SHP77 treated with DMSO at 0.1 percent for 48 hours (cell line): ENCODE measurements at regions not wholly inside any gene's neighbourhood (a gene's known extent, or its start where the extent isn't known, plus 50 kb on each side); places are given as distances from the start of the nearest gene placed in this dataset.

Source experiments
- DNase-seq: peaks from one replicate; lab custom pipeline; 2025; lab: John Stamatoyannopoulos, UW

- DNase-seq, result no peak
Measured at GRCh38 chr21:25024639-25025038, 582.6 kb downstream of the MRPL39 start.

DNA sequence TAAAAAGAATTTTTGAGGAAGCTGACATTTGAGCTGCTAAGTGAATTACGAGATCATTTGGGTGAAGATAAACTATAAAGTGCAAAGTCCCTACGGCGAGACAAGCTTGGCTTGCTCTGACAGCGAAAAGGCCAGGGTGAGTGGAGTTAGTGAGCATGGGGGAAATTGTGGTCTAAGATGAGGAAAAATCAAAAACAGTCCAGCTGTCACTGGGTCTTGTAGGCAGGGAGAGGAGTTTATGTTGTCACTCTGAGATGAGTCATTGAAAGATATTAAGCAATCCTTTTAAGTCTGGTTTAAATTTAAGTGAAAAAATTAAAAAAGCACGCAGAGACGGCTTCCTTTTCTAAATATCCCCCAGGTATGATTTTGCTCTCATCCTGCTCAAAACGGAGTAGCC, 601.9 kb downstream of the MRPL39 start:
- no peak for DNase-seq

- DNase-seq, result no peak
Measured at GRCh38 chr21:25002676-25003075, 604.6 kb downstream of the MRPL39 start.

- no peak for DNase-seq
Measured at GRCh38 chr21:24995216-24995615, 612.1 kb downstream of the MRPL39 start.

DNA sequence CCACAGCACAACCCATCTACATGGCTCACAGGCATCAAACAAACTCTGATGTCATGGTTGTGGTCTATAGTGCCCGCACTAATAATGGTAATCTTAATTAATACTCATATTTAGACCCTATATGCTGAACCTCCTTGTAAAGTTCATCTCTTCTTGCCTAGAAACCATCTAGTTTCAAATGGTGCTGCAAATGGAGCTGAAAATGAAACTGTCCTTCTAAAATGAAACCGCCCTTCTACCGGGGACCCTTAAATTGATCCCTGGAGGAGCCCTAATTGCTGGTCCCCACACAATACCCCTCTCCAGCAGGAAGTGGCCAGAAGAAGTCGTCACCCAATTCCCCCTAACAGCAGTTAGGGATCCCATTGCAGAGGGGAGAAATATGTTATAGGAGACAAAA, 612.6 kb downstream of the MRPL39 start:
- no peak for DNase-seq

DNA sequence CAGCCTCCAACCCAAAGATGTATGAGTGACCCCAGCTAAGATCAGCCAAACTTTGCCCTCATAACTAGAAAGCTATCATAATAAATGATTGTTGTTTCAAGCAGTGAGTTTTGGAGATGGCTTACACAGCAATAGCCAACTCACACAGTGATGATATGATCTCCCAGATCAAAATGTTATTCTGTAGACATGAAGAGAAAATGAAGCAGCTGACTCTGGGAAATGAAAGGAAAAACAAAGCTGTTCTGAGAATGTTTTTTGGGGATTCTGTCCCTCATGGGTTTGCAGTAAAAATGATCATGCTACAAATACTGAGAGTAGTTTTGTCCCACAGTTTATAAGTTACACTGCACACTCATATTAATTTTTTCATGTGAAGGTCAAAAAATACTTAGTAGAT, 617.8 kb downstream of the MRPL39 start:
- no peak for DNase-seq

- no peak for DNase-seq
Measured at GRCh38 chr21:24988941-24989340, 618.3 kb downstream of the MRPL39 start.

GRCh38 chr21:24976238-24976637, 631.0 kb downstream of the MRPL39 start:
- no peak for DNase-seq

DNA sequence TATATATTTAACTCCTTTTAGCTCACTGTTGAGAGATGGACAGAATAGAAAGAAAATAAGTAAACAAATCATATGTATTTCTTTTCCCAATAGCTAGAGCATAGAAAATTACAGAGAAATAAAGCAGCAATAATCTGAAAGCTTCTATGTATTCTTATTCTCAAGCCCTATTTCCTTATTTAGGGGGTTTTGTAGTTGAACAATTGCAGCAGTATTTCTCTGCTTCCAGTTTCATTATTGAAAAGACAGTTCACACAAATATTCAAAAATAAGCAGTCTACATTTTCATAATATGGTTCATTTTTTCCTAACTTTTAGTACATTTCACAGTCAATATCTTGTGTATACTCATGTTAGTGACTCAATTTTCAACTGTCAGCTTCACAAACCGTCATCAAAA, 638.2 kb downstream of the MRPL39 start:
- DNase-seq, result no peak

- DNase-seq, result no peak
Measured at GRCh38 chr21:24955275-24955961, 651.9 kb downstream of the MRPL39 start.

DNA sequence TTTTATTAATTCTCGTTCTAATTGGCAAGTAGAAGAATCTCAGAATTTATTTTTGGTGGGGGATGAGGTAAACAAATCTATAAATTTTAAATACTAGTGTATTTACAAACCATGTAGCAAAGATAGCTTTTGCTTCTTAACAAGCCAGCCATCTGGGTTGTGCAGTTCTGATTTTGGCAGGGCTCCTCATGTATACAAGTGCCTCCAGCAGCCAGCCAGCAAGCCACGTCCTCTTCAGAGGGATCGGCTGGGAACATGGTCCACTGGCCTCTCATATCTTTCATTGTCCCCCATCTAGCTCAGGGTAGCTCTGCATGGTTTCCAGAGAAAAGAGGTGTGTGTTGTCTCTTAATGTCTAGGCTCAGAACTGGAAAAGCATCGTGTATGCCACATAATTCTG, 659.1 kb downstream of the MRPL39 start:
- DNase-seq, result no peak

DNA sequence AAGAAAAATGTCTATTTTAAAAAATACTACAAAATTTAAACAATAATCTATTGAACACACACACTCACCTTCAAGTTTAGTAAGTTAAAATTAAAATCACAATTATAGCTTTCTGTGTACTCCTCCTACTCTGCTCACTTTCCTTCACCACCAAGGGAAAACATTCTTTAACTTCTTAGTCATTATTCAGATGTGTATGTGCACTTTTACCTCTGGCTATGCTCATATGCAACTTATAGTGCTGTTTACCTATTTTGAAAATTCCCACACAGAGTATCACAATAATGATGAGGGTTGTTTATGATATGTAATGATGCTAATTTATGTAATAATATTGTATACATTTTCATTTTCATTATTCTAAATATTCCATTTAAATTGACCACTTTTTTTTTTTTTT, 661.4 kb downstream of the MRPL39 start:
- no peak for DNase-seq

DNA sequence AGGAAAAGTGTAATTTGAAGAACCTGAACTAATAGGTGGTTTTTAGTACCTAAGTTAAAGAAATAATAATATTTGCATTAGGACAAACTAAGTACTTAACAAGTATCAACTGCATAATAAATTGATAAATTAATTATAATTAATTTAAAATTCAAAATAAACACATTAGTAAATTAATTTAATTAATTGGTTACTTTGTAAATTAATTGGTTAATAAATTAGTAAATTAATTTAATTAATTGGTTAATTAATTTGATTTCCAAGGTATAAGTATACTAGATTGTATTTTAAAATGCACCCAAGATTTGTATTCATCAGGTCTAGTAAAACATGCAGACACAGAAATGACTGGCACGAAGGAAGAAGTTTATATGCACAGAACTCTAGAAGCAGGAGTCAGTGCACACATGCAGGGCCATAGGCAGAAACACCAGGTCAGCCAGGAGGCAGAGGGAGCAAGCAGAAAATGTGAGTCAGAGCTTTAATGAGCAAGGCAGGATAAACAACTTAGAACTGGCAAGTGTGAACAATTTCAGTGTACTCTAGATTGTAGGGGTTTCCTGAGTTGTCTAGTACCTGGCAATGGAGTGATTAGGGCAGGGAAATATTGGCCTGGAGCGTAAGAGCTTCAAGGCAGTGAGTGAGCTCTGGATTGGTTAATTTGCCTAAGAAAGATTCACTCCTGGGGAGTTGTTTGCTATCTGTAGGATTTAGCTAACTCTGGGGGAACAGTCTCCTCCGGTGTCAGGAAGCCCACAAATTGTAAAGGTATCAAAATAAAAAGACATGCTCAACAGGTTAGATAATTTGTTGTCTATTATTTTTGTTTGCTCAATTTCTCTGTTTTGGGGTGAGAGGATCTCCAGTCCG, 665.7 kb downstream of the MRPL39 start:
- no peak for DNase-seq

DNA sequence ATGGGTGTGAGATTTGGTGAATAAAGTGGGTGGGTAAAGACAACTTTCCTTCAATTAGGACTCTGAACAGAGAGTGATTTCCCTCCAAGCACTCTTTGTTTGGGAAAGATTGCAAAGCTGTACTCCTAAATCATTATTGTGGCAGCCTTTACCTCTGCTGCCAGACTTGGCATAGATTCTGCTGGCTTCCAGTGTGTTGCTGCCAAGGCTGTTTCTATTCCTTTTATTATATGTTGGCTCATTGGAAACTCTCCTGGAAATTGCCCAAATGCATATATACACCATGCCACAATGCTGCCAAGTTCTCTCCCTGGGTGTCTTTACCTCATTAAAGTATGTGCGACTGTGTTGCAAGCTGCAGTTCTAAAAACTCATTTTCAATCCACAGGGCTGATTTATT, 668.0 kb downstream of the MRPL39 start:
- DNase-seq, result no peak

- no peak for DNase-seq
Measured at GRCh38 chr21:24938573-24938972, 668.7 kb downstream of the MRPL39 start.

DNA sequence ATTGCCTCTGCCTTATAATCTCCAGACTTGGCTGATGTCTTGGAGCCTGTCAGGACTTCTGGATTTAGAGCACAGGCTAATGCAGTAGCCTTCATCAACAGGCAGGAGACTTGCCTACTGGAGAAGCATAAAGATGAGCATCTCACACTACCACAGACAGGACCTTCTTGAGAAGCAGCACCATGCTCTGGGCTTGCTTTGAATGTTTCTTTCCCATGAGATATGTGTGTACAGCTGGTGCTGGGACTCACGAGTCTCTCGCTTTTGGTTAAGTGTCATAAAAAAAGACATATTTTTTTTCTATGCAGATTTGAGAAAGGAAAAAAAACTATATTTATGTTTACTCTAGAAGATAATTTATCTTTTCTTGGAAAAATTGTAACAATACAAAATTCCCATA, 671.3 kb downstream of the MRPL39 start:
- no peak for DNase-seq

DNA sequence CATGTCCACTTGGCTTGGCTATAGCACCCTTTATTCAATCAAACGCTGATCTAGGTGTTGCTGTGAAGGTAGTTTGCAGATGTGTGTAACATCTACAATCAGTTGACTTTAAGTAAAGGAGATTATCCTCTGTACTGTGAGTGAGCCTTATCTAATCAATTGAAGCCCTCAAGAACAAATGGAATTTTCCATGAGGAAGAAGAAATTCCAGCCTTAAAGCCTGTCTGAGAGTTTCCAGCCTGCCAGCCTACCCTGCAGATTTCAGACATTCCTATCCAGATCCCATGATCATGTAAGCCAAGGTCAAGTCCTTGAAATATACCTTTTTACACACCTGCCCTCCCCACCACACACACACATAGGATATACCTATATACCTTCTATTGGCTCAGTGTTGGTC, 696.7 kb downstream of the MRPL39 start:
- DNase-seq, result no peak

- no peak for DNase-seq
Measured at GRCh38 chr21:24903994-24904635, 703.2 kb downstream of the MRPL39 start.

DNA sequence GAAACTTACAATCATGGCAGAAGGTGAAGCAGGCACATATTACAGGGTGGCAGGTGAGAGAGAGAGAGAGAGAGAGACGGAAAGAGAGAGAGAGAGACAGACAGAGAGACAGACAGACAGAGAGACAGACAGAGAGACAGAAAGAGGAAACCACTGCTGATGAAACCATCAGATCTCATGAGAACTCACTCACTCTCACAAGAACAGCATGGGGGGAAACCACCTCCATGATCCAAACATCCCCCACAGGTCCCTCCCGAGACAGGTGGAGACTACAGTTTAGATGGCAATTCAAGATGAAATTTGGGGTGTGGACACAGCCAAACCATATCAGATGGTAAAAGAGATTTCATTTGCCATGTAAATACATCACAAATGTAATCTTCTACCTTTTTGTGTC, 708.1 kb downstream of the MRPL39 start:
- DNase-seq, result no peak

GRCh38 chr21:24897883-24898282, 709.4 kb downstream of the MRPL39 start:
- DNase-seq, result no peak

- no peak for DNase-seq
Measured at GRCh38 chr21:24896735-24897124, 710.6 kb downstream of the MRPL39 start.

- no peak for DNase-seq
Measured at GRCh38 chr21:24895885-24896734, 711.2 kb downstream of the MRPL39 start.
